GM10248 (cell line): ENCODE measurements at regions not wholly inside any gene's neighbourhood (a gene's known extent, or its start where the extent isn't known, plus 50 kb on each side); places are given as distances from the start of the nearest gene placed in this dataset.
"Not testable (repeated sequence)": the region's sequence is repeated elsewhere in the genome, so short reads cannot be mapped to it uniquely, and the experiment has no call there.

Experiments used
- CTCF ChIA-PET: fragments of 300-600 bp; sonication (Branson Sonifier 250); formaldehyde crosslinking; extraction: SDS; loops from one replicate; lab custom pipeline; 2021; ENCODE audit warnings: antibody characterized with exemption; lab: Yijun Ruan, JAX
- POLR2A ChIA-PET: fragments of 350-650 bp; sonication (Branson Sonifier 250); formaldehyde crosslinking; extraction: SDS; loops from one replicate; lab custom pipeline; 2020; ENCODE audit warnings: antibody characterized with exemption; lab: Yijun Ruan, JAX
- DNase-seq: peaks from one replicate; pipeline ENCODE4 v3.0.0; 2012; ENCODE audit errors: extremely low spot score
- TF ChIP-seq, protein P1 (sequence below): IDR thresholded peaks from 2 replicates; pipeline ENCODE4 v1.5.1; 2012; ENCODE audit warnings: mild to moderate bottlenecking, low read depth; ENCODE audit errors: extremely low read depth, missing control alignments, control extremely low read depth

DNA sequence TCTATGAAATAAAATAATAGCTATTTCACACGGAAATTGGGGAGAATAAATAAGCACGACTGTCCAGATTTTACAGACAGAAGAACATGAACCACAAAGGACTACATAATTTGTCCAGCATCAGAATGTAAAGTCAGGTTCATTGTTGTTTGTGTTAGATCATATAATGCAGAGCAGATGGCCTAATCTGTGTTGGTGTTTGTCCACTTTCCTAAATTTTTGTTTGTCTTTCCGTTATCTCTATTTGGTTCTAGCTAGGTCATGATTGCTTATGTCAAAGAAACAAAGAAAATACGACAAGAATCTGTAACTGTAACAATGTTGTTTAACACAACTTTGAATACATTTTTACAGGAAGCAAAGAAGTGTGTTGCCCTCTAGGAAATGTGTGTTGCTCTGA lies 75.6 kb upstream of the ANKRD28 start:
- ChIA-PET POLR2A (no interaction called here), CTCF (no interaction called here)
- TF ChIP-seq, protein P1, sequence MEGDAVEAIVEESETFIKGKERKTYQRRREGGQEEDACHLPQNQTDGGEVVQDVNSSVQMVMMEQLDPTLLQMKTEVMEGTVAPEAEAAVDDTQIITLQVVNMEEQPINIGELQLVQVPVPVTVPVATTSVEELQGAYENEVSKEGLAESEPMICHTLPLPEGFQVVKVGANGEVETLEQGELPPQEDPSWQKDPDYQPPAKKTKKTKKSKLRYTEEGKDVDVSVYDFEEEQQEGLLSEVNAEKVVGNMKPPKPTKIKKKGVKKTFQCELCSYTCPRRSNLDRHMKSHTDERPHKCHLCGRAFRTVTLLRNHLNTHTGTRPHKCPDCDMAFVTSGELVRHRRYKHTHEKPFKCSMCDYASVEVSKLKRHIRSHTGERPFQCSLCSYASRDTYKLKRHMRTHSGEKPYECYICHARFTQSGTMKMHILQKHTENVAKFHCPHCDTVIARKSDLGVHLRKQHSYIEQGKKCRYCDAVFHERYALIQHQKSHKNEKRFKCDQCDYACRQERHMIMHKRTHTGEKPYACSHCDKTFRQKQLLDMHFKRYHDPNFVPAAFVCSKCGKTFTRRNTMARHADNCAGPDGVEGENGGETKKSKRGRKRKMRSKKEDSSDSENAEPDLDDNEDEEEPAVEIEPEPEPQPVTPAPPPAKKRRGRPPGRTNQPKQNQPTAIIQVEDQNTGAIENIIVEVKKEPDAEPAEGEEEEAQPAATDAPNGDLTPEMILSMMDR, result no peak
- DNase-seq, result no peak

DNA sequence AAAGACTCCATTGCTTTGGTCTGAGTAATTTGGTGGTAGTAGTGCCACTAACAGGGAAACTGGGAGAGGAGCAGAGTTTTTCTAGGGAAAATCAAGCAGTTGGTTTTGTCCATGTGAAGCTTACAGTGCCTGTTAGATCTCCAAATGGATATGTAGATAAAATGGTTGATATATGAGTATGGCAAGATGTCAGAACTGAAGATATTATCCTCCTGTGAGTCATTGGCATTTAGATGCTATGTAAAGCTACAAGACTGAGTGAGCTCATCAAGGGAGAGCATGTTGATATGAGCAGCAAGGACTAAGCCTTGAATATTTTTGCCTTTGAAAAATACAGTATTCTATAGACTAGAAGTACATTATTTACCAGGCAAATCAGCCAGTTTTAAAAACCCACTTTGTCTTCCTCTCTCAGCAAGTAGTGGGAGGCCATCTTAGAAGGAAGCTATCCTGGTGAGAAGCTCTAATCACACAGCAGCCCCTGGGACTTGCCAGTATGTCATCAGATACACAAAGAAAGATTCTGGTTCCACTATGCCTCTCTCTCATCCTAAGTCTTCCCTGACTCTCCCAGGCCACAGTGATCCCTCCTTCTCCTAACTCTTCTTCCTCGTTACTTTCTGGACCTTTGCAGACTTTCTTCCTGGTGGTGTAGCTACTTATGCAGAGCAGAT lies 77.4 kb upstream of the ANKRD28 start:
- POLR2A ChIA-PET, result no interaction called here
- DNase-seq, result no peak
- TF ChIP-seq, protein P1, result no peak
- CTCF ChIA-PET, result interaction anchor here (0.6 to 1.5 kb wide), 4 partner anchors 9 to 28 kb away, joined by 3 to 4 read pairs (median 4); no protein-coding TSS in a partner anchor

- no peak for DNase-seq
- CTCF ChIA-PET, result interaction anchor here (1.4 kb wide), 1 partner anchor 13 kb away, joined by 3 read pairs; no protein-coding TSS in a partner anchor
- POLR2A ChIA-PET, result no interaction called here
- TF ChIP-seq, protein P1, result no peak
Measured at GRCh38 chr3:15876669-15877068, 78.9 kb upstream of the ANKRD28 start.

DNA sequence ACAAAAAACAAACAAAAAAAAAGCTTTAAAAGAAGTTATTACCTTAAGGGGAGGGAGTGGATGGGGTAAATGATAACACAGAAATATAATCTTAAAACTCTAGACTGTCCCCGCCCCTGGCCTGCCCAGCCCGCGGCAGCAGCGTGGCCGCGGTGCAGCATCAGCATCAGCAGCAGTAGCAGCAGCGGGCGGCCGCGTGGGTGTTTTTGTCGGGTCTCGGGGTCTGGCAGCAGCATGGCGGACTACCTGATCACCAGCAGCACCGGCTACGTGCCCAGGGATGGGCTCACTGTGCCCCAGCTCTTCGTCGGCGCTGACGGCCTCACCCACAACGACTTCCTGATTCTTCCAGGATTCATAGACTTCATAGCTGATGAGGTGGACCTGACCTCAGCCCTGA lies 80.0 kb upstream of the ANKRD28 start:
- CTCF ChIA-PET, result no interaction called here
- POLR2A ChIA-PET, result no interaction called here
- no peak for DNase-seq
- TF ChIP-seq, protein P1, result no peak

DNA sequence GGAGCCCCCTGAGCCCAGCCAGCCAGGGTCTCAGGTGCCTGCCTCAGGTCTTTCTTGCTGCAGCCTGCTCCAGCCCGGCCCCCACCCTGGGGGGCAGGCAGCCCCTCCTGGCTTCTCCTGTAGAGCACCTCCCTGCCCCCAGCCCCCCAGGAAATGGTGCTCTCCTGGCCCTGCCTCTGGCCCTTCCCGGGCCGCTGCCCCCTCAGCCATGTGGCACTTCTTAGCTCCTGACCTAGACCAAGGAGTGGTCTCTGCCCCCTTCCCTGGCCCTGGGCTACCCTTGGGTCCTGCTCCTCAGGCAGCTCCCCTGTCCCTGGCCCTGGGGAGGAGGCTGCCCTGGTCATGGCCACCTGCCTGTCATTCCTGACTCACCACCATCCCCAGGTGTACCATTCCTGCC lies 82.0 kb upstream of the ANKRD28 start:
- CTCF ChIA-PET, DNase-seq, POLR2A ChIA-PET: not testable (repeated sequence)

DNA sequence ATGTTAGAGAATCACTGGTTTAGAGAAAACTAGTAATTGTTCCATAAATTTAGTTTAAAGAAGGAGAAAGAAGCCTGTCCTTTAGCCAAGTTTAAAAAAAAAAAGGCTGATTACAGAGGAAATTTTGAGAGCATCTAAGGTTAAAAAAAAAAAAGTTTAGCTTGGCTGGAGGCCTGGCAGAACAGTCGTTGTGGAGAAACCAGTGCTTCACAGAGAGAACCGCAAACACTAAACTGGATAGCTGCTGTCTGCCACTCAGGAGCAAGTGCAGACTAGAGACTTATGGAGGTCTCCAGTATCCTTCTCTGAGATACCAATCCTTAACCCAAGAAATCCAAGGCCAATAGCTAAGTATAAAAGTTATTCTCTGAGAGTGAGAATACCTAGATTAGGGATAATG lies 84.8 kb upstream of the ANKRD28 start:
- TF ChIP-seq, protein P1, result no peak
- POLR2A ChIA-PET, result no interaction called here
- CTCF ChIA-PET, result interaction anchor here (2.2 kb wide), 1 partner anchor 14 kb away, joined by 4 read pairs; no protein-coding TSS in a partner anchor
- DNase-seq, result no peak

GRCh38 chr3:15884132-15884531 lies 86.4 kb upstream of the ANKRD28 start:
- CTCF ChIA-PET, result interaction anchor here (1.3 kb wide), 1 partner anchor 9 kb away, joined by 4 read pairs; no protein-coding TSS in a partner anchor
- no peak for DNase-seq
- TF ChIP-seq, protein P1, result no peak
- POLR2A ChIA-PET, result no interaction called here
